ENCODE measurements at regions not wholly inside any gene's neighbourhood (a gene's known extent, or its start where the extent isn't known, plus 50 kb on each side); places are given as distances from the start of the nearest gene placed in this dataset.

GRCh38 chr2:129430911-129431310 lies 548.6 kb upstream of the RAB6C start:
- Histone ChIP-seq H3K36me3 (ENCODE audit: control insufficient read depth in 2 of 3, insufficient read depth in 3 of 3, low read length in 3 of 3) (no peaks in the 10 kb centered on the region), H3K27me3 (ENCODE audit: control insufficient read depth in 2 of 2, insufficient read depth in 2 of 2, low read length in 2 of 2) (no peaks in the 10 kb centered on the region), H3K27ac (ENCODE audit: low read depth, low read length) (no peak overlapping the region), H3K9me3 (ENCODE audit: control insufficient read depth in 2 of 3, low read length in 3 of 3) (no peaks in the 10 kb centered on the region), H3K4me1 (ENCODE audit: control insufficient read depth in 2 of 2, insufficient read depth in 2 of 2, low read length in 2 of 2) (no peaks in the 10 kb centered on the region), H3K4me3 (ENCODE audit: low read length) (no peak overlapping the region)
- intact Hi-C loops (cut with micrococcal nuclease), result no loop called here
- POLR2A ChIA-PET, result no interaction called here
- ATAC-seq (no peak), DNase-seq (no peak)
- Mint-ChIP-seq H3K4me1 (peaks cover 0 to 2% (median 0%) of the 10 kb centered on the region in 7 donors), H3K9me3 (peaks cover 0 to 11% (median 1%) of the 10 kb centered on the region in 11 donors), H3K27ac (no peak overlapping the region), H3K4me3 (no peak overlapping the region), H3K36me3 (no peaks in the 10 kb centered on the region), H3K27me3 (peaks cover 0 to 21% (median 9%) of the 10 kb centered on the region in 5 donors)
- CTCF ChIA-PET, result no interaction called here

- peaks cover 0 to 7% (median 0%) of the 10 kb centered on the region in 11 donors for H3K9me3 Mint-ChIP-seq
- no peak overlapping the region for H3K4me3 Mint-ChIP-seq
- no peak for DNase-seq
- Histone ChIP-seq H3K9me3 (ENCODE audit: control insufficient read depth in 2 of 3, low read length in 3 of 3) (no peaks in the 10 kb centered on the region), H3K4me1 (ENCODE audit: control insufficient read depth in 2 of 2, insufficient read depth in 2 of 2, low read length in 2 of 2) (no peaks in the 10 kb centered on the region), H3K27me3 (ENCODE audit: control insufficient read depth in 2 of 2, insufficient read depth in 2 of 2, low read length in 2 of 2) (no peaks in the 10 kb centered on the region), H3K27ac (ENCODE audit: low read depth, low read length) (no peak overlapping the region), H3K4me3 (ENCODE audit: low read length) (no peak overlapping the region), H3K36me3 (ENCODE audit: control insufficient read depth in 2 of 3, insufficient read depth in 3 of 3, low read length in 3 of 3) (no peaks in the 10 kb centered on the region)
- peaks cover 0 to 21% (median 5%) of the 10 kb centered on the region in 5 donors for H3K27me3 Mint-ChIP-seq
- CTCF ChIA-PET, result no interaction called here
- no peak overlapping the region for H3K27ac Mint-ChIP-seq
- POLR2A ChIA-PET, result no interaction called here
- intact Hi-C loops (cut with micrococcal nuclease), result no loop called here
- peaks cover 0 to 2% (median 0%) of the 10 kb centered on the region in 7 donors for H3K4me1 Mint-ChIP-seq
- no peaks in the 10 kb centered on the region for H3K36me3 Mint-ChIP-seq
- peak; percentile 24 for ATAC-seq
Measured at GRCh38 chr2:129431881-129432280, 547.6 kb upstream of the RAB6C start.

- H3K36me3 Mint-ChIP-seq, result no peaks in the 10 kb centered on the region
- intact Hi-C loops (cut with micrococcal nuclease), result no loop called here
- H3K4me1 ChIP-seq (ENCODE audit: control insufficient read depth in 2 of 2, insufficient read depth in 2 of 2, low read length in 2 of 2), result no peaks in the 10 kb centered on the region
- H3K36me3 ChIP-seq (ENCODE audit: control insufficient read depth in 2 of 3, insufficient read depth in 3 of 3, low read length in 3 of 3), result no peaks in the 10 kb centered on the region
- peaks cover 0 to 2% (median 0%) of the 10 kb centered on the region in 11 donors for H3K9me3 Mint-ChIP-seq
- peaks cover 0 to 2% (median 0%) of the 10 kb centered on the region in 7 donors for H3K4me1 Mint-ChIP-seq
- ATAC-seq (no peak), DNase-seq (no peak)
- no peaks in the 10 kb centered on the region for H3K27me3 ChIP-seq (ENCODE audit: control insufficient read depth in 2 of 2, insufficient read depth in 2 of 2, low read length in 2 of 2)
- POLR2A ChIA-PET, result no interaction called here
- H3K4me3 Mint-ChIP-seq, result no peak overlapping the region
- no peak overlapping the region for H3K4me3 ChIP-seq (ENCODE audit: low read length)
- CTCF ChIA-PET, result no interaction called here
- H3K27ac Mint-ChIP-seq, result no peak overlapping the region
- no peak overlapping the region for H3K27ac ChIP-seq (ENCODE audit: low read depth, low read length)
- no peaks in the 10 kb centered on the region for H3K9me3 ChIP-seq (ENCODE audit: control insufficient read depth in 2 of 3, low read length in 3 of 3)
- peaks cover 0 to 6% (median 0%) of the 10 kb centered on the region in 5 donors for H3K27me3 Mint-ChIP-seq
Measured at GRCh38 chr2:129436809-129437208, 542.7 kb upstream of the RAB6C start.

- no peak for DNase-seq
- H3K36me3 ChIP-seq (ENCODE audit: control insufficient read depth in 2 of 3, insufficient read depth in 3 of 3, low read length in 3 of 3), result no peaks in the 10 kb centered on the region
- no peak overlapping the region for H3K27ac ChIP-seq (ENCODE audit: low read depth, low read length)
- no peak overlapping the region for H3K4me3 ChIP-seq (ENCODE audit: low read length)
- H3K9me3 Mint-ChIP-seq, result peaks cover 0 to 2% (median 0%) of the 10 kb centered on the region in 11 donors
- ChIA-PET CTCF (no interaction called here), POLR2A (no interaction called here)
- H3K4me1 ChIP-seq (ENCODE audit: control insufficient read depth in 2 of 2, insufficient read depth in 2 of 2, low read length in 2 of 2), result no peaks in the 10 kb centered on the region
- H3K27me3 ChIP-seq (ENCODE audit: control insufficient read depth in 2 of 2, insufficient read depth in 2 of 2, low read length in 2 of 2), result no peaks in the 10 kb centered on the region
- H3K4me1 Mint-ChIP-seq, result peaks cover 0 to 2% (median 0%) of the 10 kb centered on the region in 7 donors
- H3K9me3 ChIP-seq (ENCODE audit: control insufficient read depth in 2 of 3, low read length in 3 of 3), result no peaks in the 10 kb centered on the region
- no peak overlapping the region for H3K4me3 Mint-ChIP-seq
- no peak for ATAC-seq
- no peaks in the 10 kb centered on the region for H3K36me3 Mint-ChIP-seq
- H3K27ac Mint-ChIP-seq, result no peak overlapping the region
- intact Hi-C loops (cut with micrococcal nuclease), result no loop called here
- H3K27me3 Mint-ChIP-seq, result peaks cover 0 to 6% (median 0%) of the 10 kb centered on the region in 5 donors
Measured at GRCh38 chr2:129437725-129438124, 541.7 kb upstream of the RAB6C start.

- intact Hi-C loops (cut with micrococcal nuclease), result no loop called here
Measured at GRCh38 chr2:129438501-129439057, 540.9 kb upstream of the RAB6C start.

GRCh38 chr2:129439406-129440302 lies 539.8 kb upstream of the RAB6C start:
- H3K4me3 Mint-ChIP-seq, result no peak overlapping the region
- intact Hi-C loops (cut with micrococcal nuclease), result no loop called here
- no peaks in the 10 kb centered on the region for H3K27me3 ChIP-seq (ENCODE audit: control insufficient read depth in 2 of 2, insufficient read depth in 2 of 2, low read length in 2 of 2)
- peaks cover 0 to 1% (median 0%) of the 10 kb centered on the region in 5 donors for H3K36me3 Mint-ChIP-seq
- CTCF ChIA-PET, result no interaction called here
- H3K4me1 ChIP-seq (ENCODE audit: control insufficient read depth in 2 of 2, insufficient read depth in 2 of 2, low read length in 2 of 2), result no peaks in the 10 kb centered on the region
- no peaks in the 10 kb centered on the region for H3K36me3 ChIP-seq (ENCODE audit: control insufficient read depth in 2 of 3, insufficient read depth in 3 of 3, low read length in 3 of 3)
- H3K4me1 Mint-ChIP-seq, result no peaks in the 10 kb centered on the region
- POLR2A ChIA-PET, result no interaction called here
- no peak overlapping the region for H3K4me3 ChIP-seq (ENCODE audit: low read length)
- H3K9me3 Mint-ChIP-seq, result peaks cover 0 to 2% (median 0%) of the 10 kb centered on the region in 11 donors
- no peak overlapping the region for H3K27ac ChIP-seq (ENCODE audit: low read depth, low read length)
- H3K9me3 ChIP-seq (ENCODE audit: control insufficient read depth in 2 of 3, low read length in 3 of 3), result no peaks in the 10 kb centered on the region
- peaks cover 0 to 13% (median 4%) of the 10 kb centered on the region in 5 donors for H3K27me3 Mint-ChIP-seq
- ATAC-seq (peak; percentile 10), DNase-seq (no peak)
- H3K27ac Mint-ChIP-seq, result no peak overlapping the region

More at GRCh38 chr2:129438501-129439057, 540.9 kb upstream of the RAB6C start:
- no peaks in the 10 kb centered on the region for H3K4me1 ChIP-seq (ENCODE audit: control insufficient read depth in 2 of 2, insufficient read depth in 2 of 2, low read length in 2 of 2)
- H3K27me3 ChIP-seq (ENCODE audit: control insufficient read depth in 2 of 2, insufficient read depth in 2 of 2, low read length in 2 of 2), result no peaks in the 10 kb centered on the region
- ATAC-seq, result no peak
- H3K9me3 Mint-ChIP-seq, result peaks cover 0 to 2% (median 0%) of the 10 kb centered on the region in 11 donors
- POLR2A ChIA-PET, result no interaction called here
- CTCF ChIA-PET, result no interaction called here
- no peaks in the 10 kb centered on the region for H3K9me3 ChIP-seq (ENCODE audit: control insufficient read depth in 2 of 3, low read length in 3 of 3)
- H3K27ac ChIP-seq (ENCODE audit: low read depth, low read length), result no peak overlapping the region
- no peaks in the 10 kb centered on the region for H3K4me1 Mint-ChIP-seq
- no peak overlapping the region for H3K27ac Mint-ChIP-seq
- no peak overlapping the region for H3K4me3 Mint-ChIP-seq
- H3K36me3 Mint-ChIP-seq, result no peaks in the 10 kb centered on the region
- no peak for DNase-seq
- H3K27me3 Mint-ChIP-seq, result peaks cover 0 to 7% (median 2%) of the 10 kb centered on the region in 5 donors
- no peak overlapping the region for H3K4me3 ChIP-seq (ENCODE audit: low read length)
- no peaks in the 10 kb centered on the region for H3K36me3 ChIP-seq (ENCODE audit: control insufficient read depth in 2 of 3, insufficient read depth in 3 of 3, low read length in 3 of 3)

Measured in naive thymus-derived CD4-positive, alpha-beta T cell (primary cell).